AG04449 (cell line): ENCODE measurements at regions not wholly inside any gene's neighbourhood (a gene's known extent, or its start where the extent isn't known, plus 50 kb on each side); places are given as distances from the start of the nearest gene placed in this dataset.

ENCODE experiments used
- CTCF ChIA-PET: fragments of 350-600 bp; formaldehyde crosslinking; extraction: SDS; loops from one replicate; lab custom pipeline; 2021; ENCODE audit warnings: antibody characterized with exemption; lab: Yijun Ruan, JAX
- POLR2A ChIA-PET: fragments of 400-600, 350-600 bp; formaldehyde crosslinking; extraction: SDS; loops from one replicate; lab custom pipeline; 2020; ENCODE audit warnings: antibody characterized with exemption, inconsistent platforms; lab: Yijun Ruan, JAX
- DNase-seq: peaks from one replicate; pipeline ENCODE4 v3.0.0-alpha.2; 2010; ENCODE audit warnings: low read depth, low spot score
- H3K4me3 ChIP-seq: 2 replicates; pipeline ENCODE4 v1.5.1; 2011; ENCODE audit warnings: low read depth, mild to moderate bottlenecking, control low read depth, low read length
- CTCF ChIP-seq: IDR thresholded peaks from one replicate; pipeline ENCODE4 v1.5.1; 2011; ENCODE audit warnings: mild to moderate bottlenecking, moderate library complexity, low read length, control low read depth, inconsistent platforms; ENCODE audit not compliant: insufficient read depth; ENCODE audit errors: missing control alignments

DNA sequence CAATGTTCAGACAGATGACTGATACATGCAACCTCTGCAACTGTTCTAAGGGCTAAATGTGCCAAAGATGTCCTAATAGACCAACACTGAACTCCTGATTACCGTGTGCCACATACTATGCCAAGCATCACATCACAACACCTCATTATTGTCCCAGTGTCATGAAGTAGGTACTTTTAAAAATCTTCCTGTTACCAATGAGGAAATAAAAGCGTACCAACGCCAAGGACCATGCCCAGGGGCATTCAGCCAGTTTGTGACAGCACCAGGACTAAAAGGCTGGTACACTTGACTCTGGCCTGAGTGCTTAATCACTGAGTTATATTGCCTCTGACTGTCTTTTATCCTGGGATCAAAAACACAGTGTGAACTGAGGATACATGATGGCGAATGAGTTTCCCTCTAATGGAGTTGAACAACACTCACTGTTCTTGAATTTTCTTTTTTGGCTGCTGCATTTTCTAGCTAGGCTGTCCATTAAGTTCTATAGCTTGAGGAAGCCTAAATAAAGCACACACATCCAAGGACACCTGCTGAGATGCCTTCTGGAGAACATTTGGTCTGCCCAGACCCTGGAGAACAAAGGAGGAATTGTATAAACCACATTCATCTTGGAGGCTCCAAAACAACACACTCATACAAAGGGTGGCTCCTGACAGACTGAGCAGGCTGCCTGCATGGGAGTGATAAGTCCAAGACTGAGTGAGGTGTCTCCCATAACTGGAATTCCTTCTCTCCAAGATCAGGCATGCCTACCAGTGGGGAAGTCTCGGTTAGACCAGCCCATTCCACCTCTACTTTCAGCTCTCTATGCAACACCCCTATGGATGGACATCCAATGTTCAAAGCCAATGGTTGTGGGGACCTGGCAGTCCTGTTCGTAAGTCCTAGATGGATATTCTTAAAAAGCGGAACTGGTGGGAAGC is 126.7 kb upstream of the PRICKLE2 start:
- H3K4me3 ChIP-seq, result no peak overlapping the region
- ChIA-PET POLR2A (interaction anchor here (0.8 kb wide), 1 partner anchor 8 kb away, joined by 3 read pairs; no protein-coding TSS in a partner anchor), CTCF (interaction anchor here (1.0 kb wide), 1 partner anchor 48 kb away, joined by 3 read pairs; no protein-coding TSS in a partner anchor)
- no peak for DNase-seq
- TF ChIP-seq CTCF, result no peak

DNA sequence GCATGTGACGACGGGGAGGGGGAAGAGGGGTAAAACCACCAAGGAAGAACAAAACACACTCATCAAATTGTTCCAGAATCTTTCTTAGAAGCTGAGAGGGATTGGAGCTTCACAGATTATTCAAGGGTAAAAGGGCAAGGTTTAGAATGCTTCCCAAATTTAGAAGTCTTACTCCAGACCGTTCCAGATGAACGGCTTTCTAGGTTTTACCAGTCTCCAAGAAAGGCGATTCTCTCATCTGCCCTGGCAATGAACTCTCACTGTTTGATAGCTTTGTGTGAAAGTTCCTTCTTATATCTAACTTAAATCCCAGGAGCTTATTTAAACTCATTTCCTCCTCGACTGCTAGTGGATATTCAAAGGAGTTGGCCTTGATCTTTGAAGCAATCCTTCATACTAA is 124.3 kb upstream of the PRICKLE2 start:
- no peak overlapping the region for H3K4me3 ChIP-seq
- CTCF ChIA-PET, result no interaction called here
- TF ChIP-seq CTCF, result no peak
- DNase-seq, result no peak
- POLR2A ChIA-PET, result no interaction called here

DNA sequence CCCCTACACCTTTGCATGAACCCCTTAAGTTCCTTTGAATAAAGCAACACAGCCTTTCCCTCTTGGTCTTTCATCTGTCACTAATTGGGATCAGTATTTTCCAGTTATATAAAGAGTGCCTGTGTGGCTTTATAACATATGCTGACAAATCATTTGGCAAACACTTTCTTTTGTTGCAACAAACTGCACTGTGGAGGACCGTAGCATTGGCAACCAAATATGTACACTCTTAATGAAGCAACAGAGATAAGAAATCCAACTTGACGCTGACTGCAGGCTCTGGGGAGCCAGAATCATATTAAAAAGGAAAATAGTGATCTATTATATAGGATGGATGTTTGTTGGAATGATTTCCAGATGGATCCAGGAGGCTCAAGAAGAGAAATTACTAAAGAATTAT is 120.1 kb upstream of the PRICKLE2 start:
- ChIA-PET POLR2A (no interaction called here), CTCF (interaction anchor here (1.5 to 2.8 kb wide), 2 partner anchors 11 kb away, joined by 4 to 10 read pairs; no protein-coding TSS in a partner anchor)
- no peak for DNase-seq
- no peak overlapping the region for H3K4me3 ChIP-seq
- TF ChIP-seq CTCF, result no peak

DNA sequence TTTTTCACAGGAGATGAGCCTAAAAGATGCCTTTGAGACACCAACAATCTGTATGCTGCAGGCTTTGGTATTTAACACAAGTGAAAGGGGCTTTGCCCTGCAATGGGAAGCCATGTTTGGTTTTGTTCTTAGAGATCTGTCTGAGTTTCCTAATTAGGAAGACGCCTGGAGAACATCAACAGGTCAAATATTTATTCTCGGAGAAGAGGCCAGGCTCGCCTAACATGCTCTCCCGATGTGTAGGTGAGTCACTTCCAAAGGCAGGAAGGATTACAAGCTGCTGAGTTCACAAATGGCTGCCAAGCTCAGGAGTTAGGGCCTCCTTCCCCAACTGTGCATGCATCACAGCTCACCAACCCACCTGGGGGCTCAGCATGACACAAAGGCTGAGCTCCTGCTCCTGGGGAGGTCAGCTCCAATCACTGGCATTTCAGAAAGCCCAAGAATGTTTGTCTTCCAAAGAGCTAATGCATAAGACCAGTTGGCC is 119.5 kb upstream of the PRICKLE2 start:
- ChIA-PET CTCF (interaction anchor here (1.0 to 2.8 kb wide), 3 partner anchors 11 to 314 kb away, joined by 3 to 10 read pairs (median 4); no protein-coding TSS in a partner anchor), POLR2A (interaction anchor here (0.7 to 1.4 kb wide), 2 partner anchors 8 to 79 kb away, joined by 3 to 4 read pairs; no protein-coding TSS in a partner anchor)
- no peak overlapping the region for H3K4me3 ChIP-seq
- DNase-seq, result no peak
- TF ChIP-seq CTCF, result no peak

- no peak for TF ChIP-seq CTCF
- no peak overlapping the region for H3K4me3 ChIP-seq
- peak; percentile 56 for DNase-seq
- CTCF ChIA-PET, result interaction anchor here (0.8 to 2.8 kb wide), 6 partner anchors 10 to 313 kb away, joined by 3 to 10 read pairs (median 4); no protein-coding TSS in a partner anchor
- POLR2A ChIA-PET, result interaction anchor here (0.7 to 1.4 kb wide), 3 partner anchors 9 to 78 kb away, joined by 3 to 4 read pairs (median 3); no protein-coding TSS in a partner anchor
Measured at GRCh38 chr3:64343689-64344430, 118.6 kb upstream of the PRICKLE2 start.
